Bone marrow (tissue), 2 donors: ENCODE measurements at regions not wholly inside any gene's neighbourhood (a gene's known extent, or its start where the extent isn't known, plus 50 kb on each side); places are given as distances from the start of the nearest gene placed in this dataset.
"Not testable (repeated sequence)": the region's sequence is repeated elsewhere in the genome, so short reads cannot be mapped to it uniquely, and the experiment has no call there.

ENCODE experiments used
- DNase-seq, 2 donors: peaks; one replicate each; lab custom pipeline; 2025; lab: John Stamatoyannopoulos, UW

DNA sequence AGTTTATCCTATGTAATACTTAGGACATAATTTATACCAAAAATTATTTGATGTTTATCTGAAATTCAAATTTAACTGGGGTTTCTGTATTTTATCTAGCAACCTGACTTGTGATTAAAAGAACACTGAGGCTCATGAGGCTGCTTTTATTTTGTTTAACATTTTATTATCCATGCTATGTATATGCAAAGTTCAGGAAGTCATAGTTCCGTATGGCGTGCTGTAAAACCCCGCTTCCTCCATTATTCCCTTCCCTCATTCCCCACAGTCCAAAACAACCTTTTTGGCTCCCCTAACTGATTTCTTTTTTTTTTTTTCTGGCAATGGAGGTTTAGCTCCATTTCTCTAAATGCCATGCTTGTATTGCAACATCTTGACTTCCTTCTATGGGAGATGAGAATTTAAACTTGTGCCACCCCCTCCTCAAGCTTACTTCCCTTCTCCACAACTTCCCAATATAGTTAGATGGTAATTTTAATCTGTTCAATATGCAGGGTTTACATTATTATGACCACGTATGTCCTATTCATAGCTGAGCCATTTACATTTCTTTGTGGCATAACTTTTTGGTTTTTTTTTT lies 138.0 kb upstream of the DNAH14 start:
- no peak for DNase-seq

DNA sequence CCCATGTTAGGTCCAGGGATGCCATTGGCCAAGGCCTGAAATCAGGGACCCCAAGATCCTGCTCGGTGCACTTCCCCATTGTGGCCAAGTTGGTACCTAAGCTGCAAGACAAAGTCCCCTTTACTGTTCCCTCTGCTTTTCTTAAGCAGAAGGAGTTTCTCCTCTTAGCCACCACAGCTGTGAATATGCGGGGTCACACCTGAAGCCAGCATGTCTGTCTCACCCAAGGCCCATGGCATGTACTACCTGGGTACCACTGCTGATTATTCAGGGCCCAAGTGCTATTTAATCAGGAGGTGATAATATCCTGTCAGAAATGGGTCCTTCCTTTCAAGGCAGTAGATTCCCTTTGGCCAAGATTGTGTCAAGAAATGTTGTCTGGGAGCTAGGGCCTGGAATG lies 133.9 kb upstream of the DNAH14 start:
- no peak for DNase-seq

DNA sequence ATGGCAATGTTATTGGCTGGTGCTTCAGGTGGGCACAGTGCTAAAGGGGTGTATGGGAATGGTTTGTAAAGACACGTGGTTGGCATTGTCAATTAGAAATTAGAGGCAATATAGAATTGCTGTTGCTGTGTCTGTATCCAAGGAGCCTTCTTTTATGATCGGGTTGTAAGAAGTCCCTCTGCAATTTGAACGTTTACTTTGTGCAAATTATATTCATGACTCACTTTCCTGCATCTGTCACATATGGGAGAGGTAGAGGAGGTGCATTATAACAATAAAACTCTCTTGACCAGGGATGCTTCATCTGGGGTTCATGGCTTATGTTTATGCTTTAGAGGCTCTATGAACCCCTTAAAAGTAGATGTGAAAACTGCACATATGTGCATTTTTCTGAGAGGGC lies 130.4 kb upstream of the DNAH14 start:
- no peak for DNase-seq

DNA sequence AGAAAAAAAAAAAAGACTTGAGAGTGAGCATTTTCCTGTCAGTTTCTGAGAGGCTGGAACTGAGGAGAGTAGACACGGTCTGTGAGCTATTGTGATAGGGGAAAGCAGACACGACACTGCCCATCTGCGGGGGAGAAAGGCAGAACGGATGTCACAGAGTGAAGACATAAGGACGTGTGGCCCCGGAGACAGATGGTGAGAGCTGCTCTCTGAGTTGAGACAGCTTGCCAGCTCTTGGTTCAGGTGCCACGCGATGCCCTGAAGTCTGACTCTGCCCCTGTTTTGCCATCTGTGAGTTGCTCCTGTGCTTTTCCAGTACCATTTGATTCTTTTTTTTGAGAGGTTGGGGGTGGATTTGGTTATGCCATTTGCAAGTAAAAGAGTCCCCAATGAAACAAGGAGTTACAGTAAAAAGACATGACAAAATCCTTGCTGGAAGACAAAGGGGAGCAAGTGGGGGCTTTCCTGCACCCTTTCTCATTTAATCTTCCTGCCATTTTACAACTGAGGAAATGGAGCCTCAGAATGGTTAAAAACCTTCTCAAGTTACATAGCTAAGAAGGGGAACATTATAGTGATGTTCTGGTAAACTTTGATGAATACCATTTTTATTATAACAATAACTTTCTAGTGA lies 128.9 kb upstream of the DNAH14 start:
- no peak for DNase-seq

DNA sequence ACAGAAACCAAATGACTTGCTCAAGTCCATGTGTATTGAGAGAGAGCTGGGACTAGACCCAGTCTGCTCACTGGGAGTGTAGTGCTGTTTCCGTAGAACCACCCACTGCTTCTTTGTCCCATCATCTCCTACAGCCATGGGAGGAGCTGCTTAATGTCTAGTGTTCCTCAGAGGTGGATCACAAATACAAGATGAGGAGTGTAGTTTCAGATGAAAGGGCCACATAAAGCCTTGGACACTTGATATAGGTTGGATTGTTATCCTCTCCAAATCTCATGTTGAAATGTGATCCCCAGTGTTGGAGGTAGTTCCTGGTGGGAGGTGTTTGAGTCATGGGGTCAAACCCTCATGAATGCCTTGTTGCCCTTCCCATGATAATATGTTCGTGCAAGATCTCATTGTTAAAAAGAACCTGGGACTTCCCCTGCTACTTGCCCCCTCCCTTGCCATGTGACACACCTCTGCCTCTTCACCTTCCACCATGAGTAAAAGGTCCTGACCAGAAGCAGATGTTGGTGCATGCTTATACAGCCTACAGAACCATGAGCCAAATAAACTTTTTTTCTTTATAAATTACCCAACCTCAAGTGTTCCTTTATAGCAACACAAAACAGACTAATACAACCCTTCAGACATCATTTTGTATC lies 127.5 kb upstream of the DNAH14 start:
- no peak for DNase-seq

DNA sequence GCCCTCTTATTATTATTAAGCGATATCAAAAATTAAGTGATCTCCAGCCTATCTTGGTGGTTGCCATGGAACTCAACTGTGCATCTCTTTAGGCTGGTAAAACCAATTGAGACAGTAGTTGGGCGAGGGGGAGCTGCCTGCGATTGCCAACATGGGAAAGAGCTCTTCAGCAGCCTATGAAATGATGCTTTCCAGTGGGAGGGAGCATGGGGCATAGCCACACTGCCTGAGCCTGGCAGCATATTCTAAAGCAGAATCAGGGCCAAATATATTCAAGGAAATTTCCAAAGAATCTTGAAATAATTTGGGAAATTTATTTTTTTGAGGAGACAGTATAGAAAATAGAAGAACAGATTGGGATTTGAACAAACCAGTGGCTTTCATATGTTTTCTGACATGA lies 126.9 kb upstream of the DNAH14 start:
- no peak for DNase-seq

DNA sequence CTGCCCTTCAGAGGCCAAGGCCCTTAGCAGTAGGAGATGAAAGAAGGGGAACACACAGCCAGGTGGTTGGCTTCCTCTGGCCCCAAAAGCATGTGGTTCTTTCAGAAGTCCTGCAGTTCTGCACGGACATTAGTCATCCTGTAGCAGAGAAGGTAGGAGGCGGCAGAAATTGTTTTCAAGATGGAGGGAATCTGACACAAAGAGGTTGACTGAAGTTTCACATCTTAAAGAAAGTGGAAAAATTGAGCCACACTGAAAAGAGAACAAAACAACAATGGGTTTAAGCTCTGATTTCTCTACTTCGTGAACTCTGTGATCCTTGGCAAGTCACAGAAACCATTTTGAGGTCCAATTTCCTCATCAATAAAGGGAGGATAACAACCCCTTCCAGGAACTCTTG lies 125.3 kb upstream of the DNAH14 start:
- DNase-seq, result no peak

DNA sequence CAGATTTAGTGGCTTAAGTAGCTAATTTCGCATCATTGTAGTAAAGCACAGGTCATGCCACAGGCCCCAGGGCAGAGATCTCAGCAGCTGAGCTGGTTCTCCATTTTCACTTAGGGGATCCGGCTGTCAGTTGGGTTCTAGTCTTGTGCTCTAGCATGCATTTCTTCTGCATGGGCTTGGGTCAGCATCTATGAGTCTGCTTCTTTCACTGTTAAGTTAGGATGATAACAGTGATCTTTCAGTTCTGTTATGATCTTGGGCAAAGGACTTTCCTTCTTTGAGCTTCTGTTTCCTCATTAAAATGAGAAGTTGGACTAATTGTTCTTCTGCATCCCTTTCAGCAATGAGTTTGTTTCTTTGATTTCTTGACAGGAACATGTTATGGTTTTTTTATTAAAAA lies 123.6 kb upstream of the DNAH14 start:
- DNase-seq, result no peak

DNA sequence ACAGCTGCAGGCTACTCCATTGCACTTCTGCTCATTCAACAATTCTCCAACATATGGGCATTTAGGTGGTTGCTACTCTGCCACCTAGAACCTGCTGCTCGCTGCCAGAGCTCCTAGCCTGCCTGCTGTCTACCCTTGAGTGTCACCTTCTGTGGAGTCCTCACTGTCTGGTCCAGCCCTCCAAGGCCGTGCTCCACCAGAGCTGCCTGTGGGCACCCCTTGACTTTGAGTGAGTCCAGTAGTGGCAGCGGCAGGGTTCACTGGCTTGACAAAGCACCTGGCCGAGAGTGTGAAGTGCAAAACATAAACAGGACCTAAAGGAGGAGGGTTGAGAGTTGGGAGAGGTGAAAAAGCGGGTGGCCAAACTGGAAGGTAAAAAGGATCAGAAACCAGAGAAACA lies 120.3 kb upstream of the DNAH14 start:
- DNase-seq, result no peak

DNA sequence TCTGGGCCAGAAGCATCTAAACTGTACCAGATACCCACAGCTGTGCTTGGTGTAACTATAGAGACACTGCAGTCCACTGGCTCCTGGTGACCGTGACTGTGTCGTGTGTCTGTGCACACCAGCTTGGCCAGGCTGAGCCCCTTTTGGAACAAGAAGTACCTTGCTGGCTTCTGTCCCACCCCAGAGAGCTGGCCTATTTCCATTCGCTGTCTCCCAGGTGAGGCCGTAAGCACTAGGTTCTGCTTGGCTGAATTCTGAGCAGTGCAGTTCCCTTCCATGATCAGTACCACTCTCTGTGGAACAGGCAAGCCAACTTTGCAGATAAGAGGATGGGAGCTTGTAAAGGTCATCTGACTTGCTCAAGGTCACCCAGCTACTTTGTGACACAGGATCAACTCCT lies 119.9 kb upstream of the DNAH14 start:
- no peak for DNase-seq

DNA sequence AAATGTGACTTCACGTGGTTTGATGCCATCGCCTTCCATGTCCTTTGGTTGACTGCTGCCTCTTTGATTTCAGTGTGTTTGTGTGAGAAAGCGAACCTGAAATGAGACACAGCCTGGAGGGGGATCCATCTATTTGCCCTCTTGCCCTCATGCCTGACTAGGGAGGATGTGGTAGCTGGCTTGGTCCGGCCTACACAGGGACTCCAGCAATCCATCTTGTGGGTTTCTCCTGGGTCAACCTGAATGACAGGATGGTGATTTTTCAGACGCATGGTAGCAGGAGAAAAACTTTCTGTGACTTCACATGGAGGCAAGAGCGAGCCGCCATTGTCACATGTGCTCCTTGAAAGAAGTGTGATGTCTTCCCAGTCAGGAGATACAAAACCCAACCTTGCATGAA lies 117.9 kb upstream of the DNAH14 start:
- DNase-seq, result no peak

DNA sequence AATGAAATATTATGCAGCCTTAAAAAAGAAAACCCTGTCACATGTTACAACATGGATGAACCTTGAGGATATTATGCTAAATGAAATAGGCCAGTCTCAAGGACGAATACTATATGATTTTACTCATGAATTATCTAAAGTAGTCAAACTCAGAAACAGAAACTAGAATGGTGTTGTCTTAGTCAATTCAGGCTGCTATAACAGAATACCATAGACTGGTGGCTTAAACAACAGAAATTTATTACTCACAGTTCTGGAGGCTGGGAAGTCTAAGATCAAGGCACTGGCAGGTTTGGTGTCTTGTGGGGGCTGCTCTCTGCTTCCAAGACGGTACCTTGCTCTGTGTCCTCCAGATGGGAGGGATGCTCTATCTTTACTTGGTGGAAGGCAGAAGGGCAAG lies 113.8 kb upstream of the DNAH14 start:
- no peak for DNase-seq

DNA sequence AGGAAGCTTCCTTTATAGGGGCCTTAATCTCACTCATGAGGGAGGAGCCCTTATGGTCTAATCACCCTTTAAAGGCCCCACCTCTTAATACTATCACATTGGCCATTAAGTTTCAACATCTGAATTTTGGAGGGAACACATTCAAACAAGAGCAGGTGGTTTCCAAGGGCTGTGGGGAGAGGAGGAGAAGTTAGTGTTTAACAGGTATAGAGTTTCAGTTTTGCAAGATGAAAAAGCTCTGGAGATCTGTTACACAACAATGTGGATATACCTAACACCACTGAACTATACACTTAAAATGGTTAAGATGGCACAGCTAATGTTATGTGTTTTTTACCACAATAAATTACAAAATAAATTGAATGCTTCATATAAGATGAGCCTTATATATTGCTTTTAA lies 113.4 kb upstream of the DNAH14 start:
- DNase-seq, result no peak

DNA sequence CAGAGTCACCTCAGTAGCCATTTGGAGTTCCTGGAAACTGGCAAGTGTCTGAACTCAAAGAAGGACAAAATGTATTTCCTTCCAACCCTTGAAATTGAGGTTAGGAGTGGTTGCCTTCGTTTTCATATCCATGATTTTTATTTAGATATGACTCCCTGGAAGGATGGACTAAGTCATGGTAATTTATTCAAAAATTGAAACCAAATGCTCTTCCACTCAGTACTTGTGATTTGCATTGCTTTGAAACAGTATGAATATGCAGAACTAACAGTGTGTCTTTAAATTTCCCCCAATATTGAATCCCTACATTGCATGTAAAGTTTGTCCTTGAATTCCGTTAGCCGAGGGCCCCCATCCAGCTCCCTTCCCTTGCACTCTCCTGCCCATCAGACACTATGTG lies 112.1 kb upstream of the DNAH14 start:
- DNase-seq, result no peak

DNA sequence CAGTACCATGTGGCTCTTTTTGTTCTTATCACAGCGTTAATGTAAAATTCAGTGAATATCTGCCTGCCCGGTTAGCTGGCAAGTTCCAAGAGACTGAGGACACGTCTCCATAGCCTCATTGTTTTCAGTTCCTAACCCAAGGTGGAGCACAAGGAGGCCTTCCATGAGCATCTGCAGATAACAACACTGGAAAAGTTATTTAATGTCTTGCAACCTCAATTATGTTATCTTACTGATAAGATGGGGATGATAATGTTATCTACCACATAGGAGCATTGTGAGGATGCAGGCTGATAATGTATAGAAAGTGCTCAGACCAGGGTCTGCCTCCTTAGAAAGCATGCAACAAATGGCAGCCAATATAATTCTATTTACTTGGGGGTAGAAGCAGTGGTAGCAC lies 109.6 kb upstream of the DNAH14 start:
- DNase-seq, result no peak

DNA sequence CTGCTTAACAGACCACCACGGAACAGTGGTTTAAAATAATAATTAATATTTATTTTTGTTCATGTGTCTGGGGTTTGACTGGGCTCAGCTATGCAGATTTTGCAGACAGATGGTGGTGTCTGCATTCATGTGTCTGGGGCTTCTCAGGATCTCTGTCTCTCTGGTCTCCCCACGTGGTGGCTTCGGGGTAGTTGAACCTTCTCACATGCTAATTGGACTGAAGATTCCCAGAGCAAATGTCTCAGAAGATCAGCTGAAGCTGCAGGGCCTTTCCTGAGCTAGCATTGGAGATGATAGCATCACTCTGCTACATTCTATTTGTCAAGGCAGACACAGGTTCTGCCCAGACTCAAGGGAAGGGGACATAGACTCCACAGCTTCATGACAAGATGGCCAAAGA lies 109.1 kb upstream of the DNAH14 start:
- DNase-seq, result no peak

DNA sequence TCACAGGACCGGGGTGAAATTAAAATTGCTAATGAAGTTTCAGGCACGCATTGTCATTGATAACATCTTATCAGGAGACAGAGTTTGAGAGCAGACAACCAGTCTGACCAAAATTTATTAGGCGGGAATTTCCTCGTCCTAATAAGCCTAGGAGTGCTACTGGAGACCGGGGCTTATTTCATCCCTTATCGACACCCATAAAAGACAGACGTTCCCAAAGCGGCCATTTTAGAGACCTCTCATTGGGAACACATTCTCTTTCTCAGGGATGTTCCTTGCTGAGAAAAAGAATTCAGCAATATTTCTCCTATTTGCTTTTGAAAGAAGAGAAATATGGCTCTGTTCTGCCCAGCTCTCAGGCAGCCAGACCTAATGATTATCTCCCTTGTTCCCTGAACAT lies 107.7 kb upstream of the DNAH14 start:
- DNase-seq, result not testable (repeated sequence)

DNA sequence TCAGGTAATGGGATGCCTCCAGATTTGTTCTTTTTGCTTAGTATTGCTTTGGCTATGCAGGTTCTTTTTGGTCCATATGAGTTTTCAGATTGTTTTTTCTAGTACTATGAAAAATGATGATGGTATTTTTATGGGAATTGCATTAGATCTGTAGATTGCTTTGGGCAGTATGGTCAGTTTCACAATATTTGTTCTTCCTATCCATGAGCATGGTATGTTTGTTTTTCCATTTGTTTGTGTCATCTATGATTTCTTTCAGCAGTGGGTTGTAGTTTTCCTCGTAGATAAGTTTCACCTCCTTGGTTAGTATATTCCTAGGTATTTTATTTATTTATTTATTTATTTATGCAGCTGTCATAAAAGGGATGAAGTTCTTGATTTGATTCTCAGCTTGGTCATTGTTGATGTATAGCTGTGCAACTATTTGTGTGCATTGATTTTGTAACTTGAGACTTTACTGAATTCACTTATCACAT lies 103.9 kb upstream of the DNAH14 start:
- no peak for DNase-seq

DNA sequence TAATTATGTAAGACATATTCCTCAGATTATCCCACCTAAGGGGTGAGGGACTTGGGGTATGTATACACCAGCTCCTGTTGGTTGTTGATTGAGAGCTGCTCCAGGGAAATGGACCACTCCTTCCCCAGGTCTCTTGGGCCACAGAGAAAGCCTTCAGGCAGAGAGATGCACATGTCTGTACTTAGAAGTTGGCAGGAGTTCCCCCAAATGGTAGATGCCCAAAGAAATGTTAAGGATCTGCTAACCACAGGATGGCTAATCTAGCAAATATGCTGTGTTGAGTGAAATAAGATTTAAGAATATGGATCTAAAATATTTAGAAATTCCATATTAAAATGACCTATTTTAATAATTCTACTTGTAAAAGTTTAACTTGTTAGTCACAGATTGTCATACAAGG lies 100.8 kb upstream of the DNAH14 start:
- DNase-seq, result no peak

DNA sequence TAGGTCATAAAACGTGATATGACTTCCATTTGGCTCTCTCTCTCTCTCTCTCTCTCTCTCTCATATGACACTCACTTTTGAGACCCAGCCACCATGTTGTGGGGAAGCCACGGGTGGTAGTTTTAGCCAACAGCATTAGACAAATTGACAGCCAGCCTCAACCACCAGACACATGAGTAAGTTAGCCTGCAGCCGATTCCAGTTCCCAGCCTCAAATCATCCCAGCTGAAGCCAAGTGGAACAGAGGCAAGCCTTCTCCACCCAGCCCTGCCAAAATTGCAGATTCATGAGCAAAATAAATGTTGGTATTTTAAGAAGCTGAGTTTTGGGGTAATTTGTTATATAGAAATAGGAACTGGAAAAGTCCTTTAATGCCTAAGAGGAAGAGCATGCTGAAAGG lies 98.0 kb upstream of the DNAH14 start:
- DNase-seq, result no peak

DNA sequence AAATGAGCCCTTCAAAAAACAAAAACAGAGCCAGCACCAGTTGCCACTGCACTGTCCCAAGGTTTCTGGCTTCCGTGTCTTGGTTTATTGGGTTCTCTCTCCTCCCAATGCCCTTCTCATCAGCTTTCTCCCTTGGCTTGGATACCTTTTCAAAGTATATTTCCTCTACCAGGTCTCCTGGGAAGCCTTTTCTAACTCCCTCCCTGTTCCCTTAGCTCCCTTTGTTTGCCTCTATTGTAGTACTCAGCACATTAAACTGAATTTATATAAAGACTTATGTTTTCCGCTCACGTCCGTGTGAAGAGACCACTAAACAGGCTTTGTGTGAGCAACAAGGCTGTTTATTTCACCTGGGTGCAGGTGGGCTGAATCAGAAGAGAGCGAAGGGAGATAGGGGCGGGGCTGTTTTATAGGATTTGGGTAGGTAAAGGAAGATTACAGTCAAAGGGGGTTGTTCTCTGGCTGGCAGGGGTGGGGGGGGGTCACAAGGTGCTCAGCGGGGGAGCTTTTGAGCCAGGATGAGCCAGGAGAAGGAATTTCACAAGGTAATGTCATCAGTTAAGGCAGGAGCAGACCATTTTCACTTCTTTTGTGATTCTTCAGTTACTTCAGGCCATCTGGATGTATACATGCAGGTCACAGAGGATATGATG lies 89.7 kb upstream of the DNAH14 start:
- DNase-seq, result not testable (repeated sequence)

DNA sequence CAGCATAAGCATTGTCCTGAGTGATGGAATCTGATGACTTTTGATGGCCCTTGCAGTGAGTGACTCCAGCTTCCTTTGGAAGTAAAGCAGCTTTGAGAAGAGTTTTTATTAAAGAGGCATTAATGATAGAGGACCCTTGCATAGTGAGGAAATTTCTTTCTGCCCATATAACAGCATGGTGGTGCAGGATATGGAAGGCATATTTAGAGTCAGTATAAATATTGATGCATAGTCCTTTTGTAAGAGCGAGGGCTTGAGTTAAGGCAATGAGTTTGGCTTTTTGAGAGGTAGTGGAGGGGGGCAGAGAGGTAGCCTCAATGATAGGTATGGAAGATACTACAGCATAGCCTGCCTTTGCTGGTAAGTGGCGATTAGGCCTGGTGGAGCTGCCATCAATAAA lies 87.7 kb upstream of the DNAH14 start:
- DNase-seq, result not testable (repeated sequence)
